ENCODE measurements at regions not wholly inside any gene's neighbourhood (a gene's known extent, or its start where the extent isn't known, plus 50 kb on each side); places are given as distances from the start of the nearest gene placed in this dataset.
"Not testable (repeated sequence)": the region's sequence is repeated elsewhere in the genome, so short reads cannot be mapped to it uniquely, and the experiment has no call there.

DNA sequence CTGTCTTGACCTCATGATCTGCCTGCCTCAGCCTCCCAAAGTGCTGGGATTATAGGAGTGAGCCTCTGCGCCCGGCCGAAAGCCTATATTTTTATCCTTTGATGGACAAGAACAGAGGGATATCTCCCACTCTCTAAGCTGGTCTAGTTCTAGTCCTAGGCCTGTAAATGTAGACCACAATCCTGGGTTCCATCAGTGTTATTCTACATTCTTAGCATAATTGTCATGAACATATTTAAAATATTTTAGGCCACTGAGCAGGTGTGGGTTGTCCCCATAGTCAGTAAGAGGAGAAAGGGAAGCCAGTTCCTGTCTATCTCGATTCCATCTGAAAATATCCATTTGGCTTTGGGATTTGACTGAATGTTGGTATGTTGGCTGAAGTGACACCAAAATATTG lies 118.1 kb downstream of the EBLN2 start:
- no peak for DNase-seq

DNA sequence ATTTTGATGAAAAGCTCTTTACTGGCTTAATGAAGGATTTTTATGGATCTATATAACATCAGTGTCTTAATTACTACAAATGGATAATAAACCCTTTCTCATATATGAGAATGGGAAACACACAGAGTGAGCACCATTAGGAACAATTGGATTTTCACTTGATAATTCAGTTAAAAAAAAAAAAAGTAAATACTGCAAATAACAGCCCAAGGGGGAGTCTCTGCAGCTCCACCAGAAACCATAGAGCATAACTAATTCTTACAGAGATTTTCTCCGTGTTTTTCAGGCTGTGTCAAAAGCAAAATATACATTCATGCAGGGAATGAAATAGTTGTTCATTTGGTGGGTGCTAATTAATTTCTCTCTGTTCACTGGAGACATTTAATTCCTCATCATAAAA lies 125.3 kb downstream of the EBLN2 start:
- DNase-seq = no peak

DNA sequence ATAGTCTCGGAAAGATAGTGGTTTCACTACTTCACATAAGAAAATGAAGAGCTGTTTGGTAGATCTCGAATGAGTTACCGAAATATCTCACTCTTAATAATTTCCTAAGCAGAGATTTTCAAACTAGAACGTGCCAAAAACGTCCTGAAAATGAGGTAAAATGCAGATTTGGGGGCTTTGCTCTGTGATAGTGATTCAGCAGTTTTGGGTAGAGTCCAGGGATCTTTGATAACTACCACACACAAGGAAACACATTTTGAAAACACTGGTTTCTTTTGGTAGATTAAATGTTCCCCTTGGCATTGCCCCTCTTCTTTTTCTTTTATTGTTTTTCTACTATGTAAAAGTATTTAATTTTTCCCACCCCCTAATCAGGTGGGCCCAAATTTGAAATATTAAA lies 125.9 kb downstream of the EBLN2 start:
- DNase-seq = no peak

DNA sequence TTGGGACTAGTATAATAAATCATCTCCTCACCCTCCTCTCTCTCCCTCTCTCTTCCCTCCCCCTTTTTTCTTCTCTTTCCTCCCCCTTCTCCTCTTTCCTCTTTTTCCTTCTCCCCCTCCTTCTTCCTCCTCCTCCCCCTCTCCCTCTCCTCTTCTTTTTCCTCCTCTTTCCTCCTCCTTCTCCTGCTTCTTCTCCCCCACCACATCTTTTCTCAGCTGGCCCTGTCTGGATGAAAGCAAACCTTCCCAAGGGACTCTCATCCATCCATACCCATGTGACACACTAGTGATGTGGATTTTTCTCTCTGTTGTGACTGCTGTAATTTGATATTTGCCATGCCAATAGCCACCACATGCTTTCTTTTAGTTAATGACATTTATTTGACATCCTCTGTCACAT lies 127.2 kb downstream of the EBLN2 start:
- DNase-seq = peak; percentile 16

DNA sequence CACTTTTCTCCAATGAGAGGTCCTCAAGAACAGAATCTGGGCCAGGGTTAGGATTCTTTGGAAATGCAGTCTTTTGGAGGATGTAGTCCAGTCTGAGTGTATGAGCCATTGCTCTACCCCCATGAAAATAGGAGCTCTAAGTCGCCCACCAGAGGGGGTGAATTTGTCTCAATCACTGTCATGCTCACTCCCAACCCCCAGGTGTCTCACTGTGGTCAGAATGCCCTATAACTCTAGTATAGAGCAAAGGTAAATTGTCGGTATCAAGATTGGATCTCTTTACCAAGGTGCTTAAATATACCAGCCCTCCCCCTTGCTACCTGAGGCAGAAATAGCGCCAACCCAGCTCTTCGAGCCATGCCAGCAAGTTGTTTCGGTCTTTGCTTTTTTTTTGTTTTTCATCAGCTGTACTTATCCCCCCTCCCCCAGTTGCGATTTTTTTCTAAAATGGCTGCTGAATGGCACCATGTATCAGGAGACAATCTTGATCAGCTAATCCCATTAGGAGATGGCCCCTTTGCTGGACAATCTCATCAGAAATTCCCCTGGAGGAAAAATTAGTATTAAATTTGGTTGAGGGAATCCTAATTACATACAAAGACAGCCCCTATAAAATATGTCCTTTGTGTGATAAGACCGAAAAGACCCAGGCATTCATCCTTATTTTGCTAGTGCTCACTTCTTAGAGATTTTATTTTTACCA lies 130.7 kb downstream of the EBLN2 start:
- no peak for DNase-seq

DNA sequence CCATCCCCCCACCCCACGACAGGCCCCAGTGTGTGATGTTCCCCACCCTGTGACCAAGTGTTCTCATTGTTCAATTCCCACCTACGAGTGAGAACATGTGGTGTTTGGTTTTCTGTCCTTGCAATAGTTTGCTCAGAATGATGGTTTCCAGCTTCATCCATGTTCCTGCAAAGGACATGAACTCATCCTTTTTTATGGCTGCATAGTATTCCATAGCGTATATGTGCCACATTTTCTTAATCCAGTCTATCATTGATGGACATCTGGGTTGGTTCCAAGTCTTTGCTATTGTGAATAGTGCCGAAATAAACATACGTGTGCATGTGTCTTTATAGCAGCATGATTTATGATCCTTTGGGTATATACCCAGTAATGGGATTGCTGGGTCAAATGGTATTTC lies 132.5 kb downstream of the EBLN2 start:
- not testable (repeated sequence) for DNase-seq

DNA sequence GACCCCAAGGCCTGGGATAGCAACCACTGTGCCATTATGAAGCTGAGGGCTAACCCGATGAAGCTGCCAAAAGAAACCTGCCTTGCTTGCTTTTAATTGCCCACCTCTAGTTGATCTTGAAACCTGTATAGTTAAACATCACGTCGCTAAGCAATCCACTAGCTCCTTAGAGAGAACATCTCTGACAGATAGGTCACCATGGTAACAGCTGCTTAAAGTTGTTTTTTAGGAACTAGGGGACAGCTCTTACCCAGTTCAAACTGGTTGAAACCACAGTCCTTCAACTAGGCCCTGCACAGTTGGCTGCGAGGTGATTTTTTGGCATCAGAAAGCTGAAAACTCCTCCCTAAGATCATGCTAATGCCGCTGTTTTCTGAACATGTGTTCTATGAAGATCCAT lies 135.7 kb downstream of the EBLN2 start:
- DNase-seq = no peak

DNA sequence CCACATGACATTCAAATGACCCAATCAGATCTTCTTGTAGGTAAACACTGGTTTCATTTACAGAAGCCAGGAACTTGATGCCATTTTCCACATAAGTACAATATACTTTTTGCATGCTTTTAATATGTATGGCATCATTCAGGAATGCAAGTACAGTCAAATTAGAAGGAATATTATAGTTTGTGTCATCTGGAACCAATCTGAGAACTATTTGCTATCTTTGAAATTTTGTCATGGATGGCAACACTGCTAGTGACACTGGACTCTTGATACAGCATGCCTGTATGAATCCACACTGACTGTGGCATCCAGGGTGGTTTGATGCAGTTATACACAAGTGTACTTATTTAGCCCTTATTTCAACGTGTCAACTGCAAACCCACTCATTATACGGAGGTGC lies 141.6 kb downstream of the EBLN2 start:
- DNase-seq = no peak

DNA sequence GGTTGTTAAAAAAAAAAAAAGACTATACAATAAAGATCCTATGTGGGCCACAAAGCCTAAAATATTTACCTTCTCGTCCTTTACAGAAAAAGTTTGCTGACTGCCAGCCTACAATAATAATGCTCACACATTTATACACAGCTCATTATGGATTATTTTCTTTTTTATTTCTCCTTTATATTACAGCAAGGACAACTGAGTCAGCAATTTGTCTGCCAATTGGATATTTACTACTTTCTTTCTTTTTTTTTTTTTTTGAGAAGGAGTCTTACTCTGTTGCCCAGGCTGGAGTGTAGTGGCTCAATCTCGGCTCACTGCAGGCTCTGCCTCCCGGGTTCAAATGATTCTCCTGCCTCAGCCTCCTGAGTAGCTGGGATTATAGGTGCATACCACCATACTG lies 142.2 kb downstream of the EBLN2 start:
- no peak for DNase-seq

DNA sequence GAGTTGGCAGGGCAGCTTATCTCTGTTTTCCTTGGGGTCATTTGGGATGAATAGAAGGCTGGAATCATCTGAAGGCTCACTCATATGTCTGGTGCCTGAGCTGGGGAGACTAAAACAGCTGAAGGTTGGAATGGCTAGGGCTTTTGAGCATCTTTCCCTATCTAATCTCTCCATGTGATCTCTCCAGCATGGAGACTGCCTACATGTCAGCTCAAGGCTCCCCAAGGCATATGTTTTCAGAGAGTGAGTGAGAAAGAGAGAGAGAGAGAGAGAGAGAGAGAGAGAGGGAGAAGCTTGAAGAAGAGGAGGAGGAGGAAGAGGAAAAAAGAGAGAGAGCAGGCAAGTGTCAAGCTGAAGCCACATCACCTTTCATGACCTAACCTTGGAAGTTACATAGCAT lies 143.4 kb downstream of the EBLN2 start:
- no peak for DNase-seq

DNA sequence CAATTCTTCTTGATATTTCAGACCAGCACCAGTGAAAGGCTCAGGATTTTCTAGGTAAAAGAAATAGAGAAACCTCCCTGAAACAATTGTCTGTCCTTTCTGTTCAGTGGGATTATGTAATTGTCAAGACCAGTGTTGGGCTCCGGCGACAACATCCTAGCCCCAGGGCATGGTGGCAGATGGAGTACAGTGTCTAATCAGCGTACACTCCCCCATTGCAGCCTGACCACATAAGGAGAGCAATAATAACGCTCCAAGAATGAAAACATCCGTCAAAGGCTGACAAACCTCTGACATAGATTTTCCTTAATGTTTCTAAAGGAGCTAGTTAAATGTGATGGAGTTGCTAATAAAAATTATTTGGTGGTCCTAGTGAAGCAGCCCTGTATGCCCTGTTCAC lies 144.6 kb downstream of the EBLN2 start:
- DNase-seq = no peak

DNA sequence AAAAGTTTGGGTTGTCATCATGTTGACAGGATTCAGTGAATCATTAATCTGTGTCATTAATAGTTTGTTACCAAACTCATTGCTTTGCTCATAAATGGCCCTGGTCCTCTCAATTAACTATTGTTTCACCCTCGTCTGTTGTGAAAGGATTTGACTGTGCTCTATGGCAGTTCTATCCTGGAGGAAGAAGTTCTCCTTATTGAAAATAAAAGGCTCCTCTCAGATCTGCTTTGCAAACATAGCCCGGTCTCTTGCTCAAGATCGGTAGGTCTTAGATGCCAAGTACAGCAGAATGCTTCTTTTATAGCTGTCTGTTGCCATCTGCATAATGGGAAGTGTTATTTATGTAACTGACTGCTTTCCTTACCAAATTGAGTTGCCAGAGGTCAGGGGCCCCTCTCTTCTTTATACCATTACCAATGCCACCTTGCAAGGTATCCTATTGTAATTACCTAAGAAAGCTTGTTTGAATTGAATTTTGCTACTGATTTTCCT lies 146.5 kb downstream of the EBLN2 start:
- no peak for DNase-seq

DNA sequence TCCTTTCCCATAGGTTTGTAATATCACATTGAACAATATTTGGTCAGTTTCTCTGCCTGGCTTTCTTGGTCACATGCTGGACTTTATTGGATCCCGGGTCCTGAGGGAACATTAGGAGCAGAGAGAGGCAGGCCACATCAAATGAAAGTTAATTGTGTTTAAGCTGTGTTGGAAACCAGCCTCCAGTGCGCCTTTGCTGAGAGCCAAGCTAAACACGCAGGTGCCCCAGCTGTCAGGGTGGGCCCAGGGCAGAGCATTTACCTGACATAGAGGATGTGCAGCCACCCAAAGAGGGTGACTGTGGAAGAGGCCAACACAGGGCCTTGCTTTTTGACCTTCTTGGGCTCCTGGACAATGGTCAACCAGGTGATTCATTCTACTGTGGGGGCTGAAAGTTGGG lies 149.3 kb downstream of the EBLN2 start:
- no peak for DNase-seq

DNA sequence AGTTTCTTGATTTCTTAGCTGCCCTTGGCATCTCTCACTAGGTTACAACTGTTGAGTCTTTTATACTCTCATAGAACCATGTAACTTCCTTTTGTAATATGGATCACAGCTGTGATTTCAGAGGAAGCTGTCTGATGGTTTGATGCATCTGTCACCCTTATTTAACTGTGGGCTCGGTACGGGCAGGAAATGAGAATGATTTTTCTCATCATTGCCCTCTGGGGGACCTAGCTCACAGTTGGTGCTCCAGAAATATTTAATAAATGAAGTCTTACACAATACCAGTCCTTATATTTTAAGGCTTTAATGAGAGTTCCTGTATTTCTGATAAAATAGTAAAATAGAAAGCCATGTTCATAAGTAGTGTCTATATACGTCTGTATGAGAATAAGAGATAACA lies 151.2 kb downstream of the EBLN2 start:
- DNase-seq = no peak

DNA sequence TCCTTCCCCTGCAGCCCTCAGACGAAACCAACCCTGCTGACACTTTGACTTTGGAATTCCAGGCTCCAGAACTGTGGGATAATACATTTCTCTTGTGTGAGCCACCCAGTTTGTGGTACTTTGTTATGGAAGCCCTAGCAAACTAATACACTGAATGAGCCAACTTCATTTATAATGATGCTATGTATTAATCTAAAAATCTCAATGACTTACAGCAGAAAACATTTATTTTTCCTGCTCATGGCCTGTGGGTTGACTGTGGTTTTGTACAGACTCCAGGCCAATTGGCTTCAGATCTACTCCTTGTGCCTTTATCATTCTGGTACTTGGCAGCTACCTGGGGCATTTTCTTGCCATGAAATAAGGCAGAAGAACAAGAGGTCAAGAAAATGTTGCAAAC lies 152.4 kb downstream of the EBLN2 start:
- peak; percentile 57 for DNase-seq

DNA sequence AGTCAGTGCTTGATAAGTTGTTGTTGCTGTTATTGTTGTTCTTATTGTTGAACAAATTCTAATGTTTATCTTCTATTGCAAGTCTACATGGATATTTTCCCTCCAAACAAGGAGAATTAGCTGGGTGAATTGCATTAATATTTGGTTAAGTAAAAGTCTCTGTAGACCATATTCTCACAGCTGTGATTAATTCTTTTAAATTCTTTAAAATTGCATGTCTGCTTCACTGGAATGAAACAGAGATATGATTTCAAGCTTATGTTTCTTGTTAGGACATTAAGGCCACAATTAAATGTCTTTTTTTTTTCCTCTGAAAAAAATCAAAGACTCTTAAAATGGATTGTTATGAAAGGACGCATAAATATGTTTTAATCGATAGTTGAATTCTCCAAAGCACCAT lies 153.4 kb downstream of the EBLN2 start:
- DNase-seq = peak; percentile 35

DNA sequence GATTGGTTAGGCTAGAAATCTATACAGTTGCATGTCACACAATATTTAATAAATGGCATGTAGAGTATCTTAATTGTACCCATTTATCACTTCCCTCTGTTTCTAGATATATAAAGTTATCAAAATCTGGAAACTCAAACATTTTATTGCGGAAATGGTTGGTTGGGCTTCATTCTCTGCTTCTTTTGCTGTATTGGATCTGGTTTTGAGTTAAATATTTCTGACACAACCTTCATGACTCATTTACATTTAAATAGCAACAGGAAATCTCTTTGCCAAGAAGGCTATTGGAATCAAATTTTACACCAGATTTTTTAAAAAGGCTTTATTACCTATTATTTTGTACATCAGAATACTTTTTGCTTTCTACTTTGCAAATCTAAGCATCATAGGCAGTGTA lies 153.8 kb downstream of the EBLN2 start:
- peak; percentile 60 for DNase-seq

DNA sequence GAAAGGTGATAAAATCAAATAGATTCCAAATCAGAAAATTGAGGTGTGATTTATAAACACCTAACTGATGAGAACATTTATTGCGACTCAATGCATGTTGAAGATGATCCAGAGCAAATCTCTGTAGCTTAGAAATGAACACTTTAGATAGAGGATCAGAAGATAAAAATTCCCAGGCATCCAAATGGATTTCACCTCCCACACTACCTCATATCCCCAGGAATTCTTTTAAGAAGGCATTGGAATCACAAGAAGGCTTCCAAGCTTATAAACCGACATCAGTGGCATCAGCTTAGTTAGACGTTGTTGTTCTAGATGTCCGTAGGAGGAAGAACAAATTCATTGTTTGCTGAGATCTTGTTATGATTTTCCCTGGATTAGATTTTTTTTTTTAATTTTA lies 154.4 kb downstream of the EBLN2 start:
- peak; percentile 20 for DNase-seq

DNA sequence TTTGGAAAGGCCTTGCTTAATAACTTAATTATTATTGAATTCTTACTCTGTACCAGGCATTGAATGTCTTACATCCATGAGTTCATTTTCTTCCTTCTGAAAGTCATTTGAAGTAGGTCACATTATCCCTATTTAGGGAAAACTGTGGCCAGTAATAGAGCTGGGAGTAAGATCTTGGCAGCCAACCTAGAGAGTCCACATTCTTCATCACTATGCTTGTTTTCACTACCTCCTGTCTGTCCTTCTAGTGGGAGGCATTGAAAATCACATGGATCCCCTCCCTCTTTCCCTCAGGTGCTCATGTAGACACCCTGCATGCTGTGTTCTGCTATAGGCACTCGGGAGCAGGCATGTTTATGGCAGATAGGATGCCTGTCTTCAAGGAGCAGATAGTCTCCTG lies 154.9 kb downstream of the EBLN2 start:
- no peak for DNase-seq

DNA sequence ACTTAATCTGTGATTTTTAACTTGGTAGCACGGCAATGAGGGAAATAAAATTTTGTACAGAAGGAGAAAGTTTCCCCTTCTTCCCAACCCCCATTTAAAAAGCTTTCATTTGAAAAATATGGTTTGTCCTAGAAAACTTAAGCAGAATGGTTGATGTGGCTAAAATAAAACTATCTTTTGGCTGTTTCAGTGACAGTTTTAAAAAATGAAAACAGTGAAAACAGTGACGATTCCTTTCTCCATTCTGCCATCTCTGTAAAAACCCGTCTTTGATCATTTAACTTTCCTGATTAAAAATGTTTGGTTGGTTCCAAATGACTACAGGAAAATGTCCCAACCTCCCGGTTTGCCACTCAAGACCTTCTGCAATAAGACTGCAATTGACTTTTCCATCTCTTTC lies 160.7 kb downstream of the EBLN2 start:
- no peak for DNase-seq

DNA sequence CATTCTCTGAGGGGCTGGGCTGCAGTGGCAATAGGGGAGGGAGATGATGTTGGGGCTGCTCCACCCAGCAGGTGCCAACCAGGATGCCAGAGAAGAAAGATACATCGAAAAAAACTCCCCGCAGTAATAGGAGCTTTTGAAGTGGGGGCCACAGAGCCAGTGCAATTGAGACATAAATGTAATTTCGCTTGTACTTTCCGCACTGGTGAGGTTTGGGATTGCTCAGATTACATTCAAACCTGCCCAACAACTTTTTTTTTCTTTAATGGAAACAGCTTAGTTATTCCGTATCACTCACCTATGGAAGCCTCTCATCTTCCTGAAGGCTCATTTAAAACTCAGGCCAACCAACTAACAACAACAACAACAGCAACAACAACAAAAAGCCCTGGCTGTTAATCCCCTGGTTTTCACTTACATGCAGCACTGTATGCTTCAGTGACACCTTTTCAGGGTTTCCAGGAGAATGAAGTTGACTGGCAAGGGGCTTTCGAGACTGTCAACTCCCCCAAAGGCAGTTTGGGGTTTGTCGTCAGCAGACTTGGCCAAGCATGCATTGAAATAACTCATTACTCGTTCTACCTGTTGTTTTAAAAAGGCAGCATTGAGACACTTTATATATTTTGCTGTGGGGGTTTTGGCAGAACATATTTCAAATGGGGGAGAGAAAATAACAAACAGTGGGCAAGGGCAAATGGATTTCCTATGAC lies 163.8 kb downstream of the EBLN2 start:
- DNase-seq = no peak

DNA sequence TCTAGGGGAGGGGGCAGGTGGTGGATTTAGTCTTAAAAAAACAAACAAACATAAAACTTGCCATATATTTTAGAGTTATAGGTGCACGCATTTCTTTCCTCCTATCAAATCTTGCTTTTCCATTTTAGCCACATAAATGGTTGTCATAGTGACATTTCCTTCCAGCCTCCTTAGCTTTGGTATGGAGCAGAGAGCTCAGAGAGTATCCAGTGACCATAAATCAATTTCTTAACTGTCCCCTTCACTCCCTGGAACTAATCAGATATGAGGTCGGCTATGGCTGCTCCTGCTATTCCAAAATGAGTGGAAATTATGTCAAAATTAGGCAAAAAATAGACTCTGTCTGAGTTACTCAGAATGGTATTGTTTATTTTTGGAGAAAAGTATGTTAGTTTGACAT lies 164.5 kb downstream of the EBLN2 start:
- DNase-seq = peak; percentile 10

DNA sequence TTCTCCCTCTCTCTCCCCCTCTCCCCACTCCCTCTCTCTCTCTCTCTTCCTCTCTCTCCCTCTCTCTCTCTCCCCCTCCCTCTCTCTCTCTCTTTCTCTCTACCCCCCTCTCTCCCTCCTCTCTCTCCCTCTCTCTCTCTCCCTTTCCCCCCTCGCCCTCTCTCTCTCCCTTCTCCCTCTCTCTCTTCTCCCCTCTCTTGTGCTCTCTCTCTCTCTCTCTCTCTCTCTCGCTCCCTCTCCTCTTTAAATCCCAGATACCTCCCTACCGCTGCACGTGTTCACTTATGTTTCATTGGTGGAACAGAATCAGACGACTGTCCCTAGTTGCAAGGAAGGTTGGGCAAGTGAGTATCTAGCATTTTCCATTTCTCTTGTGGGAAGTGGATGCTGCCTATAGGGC lies 166.5 kb downstream of the EBLN2 start:
- DNase-seq = no peak

DNA sequence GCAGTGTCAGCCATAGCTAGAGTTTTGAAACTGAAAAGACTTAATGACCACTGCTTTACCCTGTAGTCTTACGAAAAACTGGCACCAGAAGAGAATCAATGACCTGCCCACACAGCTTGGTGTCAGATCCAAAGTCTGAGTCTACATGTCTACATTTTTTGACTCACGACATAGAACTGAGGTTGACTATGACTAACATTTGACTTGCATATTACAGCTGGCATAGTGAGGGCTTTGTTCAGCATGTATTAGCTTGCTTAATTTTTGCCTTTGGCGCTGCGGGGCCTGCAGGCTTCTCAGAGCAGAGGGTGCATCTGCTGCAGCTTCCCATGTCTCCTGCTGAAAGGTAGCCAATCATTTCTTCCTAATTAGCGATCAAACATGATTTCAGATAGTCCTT lies 167.0 kb downstream of the EBLN2 start:
- peak; percentile 18 for DNase-seq

DNA sequence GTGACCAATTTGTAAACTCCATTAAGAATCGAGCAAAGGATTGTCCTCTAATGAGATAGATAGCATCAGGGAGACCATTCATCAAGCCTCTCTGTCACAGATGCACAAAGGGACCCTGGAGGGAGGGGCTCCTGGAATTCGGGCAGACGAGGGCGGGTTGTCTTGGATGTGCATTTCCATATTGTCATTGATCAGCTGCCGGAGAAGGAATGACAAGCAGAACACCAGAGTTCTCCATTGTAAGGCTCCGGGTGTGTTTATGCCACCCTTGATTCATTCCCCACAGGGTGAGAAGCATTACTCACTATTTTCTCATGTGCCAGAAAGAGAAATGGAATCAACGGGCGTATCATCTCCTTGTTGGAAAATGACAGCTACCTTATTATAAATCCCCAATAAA lies 167.5 kb downstream of the EBLN2 start:
- no peak for DNase-seq
